T-helper 1 cell treated with Interleukin-12 subunit alpha and Interleukin-12 subunit beta and Interleukin-4 antibody, amounts not matched to agents 30 μg/mL and 1 μg/mL, for 36 hours (primary cell): ENCODE measurements at regions not wholly inside any gene's neighbourhood (a gene's known extent, or its start where the extent isn't known, plus 50 kb on each side); places are given as distances from the start of the nearest gene placed in this dataset.
"Not testable (repeated sequence)": the region's sequence is repeated elsewhere in the genome, so short reads cannot be mapped to it uniquely, and the experiment has no call there.

ENCODE experiments used
- H3K27ac Mint-ChIP-seq: one replicate; pipeline ENCODE4 v1.8.0; 2021; ENCODE audit warnings: mild to moderate bottlenecking, mixed read lengths
- H3K27me3 Mint-ChIP-seq: one replicate; pipeline ENCODE4 v1.8.0; 2021; ENCODE audit warnings: low read depth, mixed read lengths
- H3K36me3 Mint-ChIP-seq: one replicate; pipeline ENCODE4 v1.8.0; 2021; ENCODE audit warnings: low read depth, mixed read lengths
- H3K4me1 Mint-ChIP-seq: one replicate; pipeline ENCODE4 v1.8.0; 2021; ENCODE audit warnings: low read depth, mixed read lengths
- H3K4me3 Mint-ChIP-seq: one replicate; pipeline ENCODE4 v1.8.0; 2021; ENCODE audit warnings: mild to moderate bottlenecking, moderate library complexity, mixed read lengths
- H3K9me3 Mint-ChIP-seq: one replicate; pipeline ENCODE4 v1.8.0; 2021; ENCODE audit warnings: mixed read lengths

GRCh38 chr5:158499892-158500418, 599.8 kb downstream of the EBF1 start:
- Mint-ChIP-seq H3K9me3 (peaks cover 5% of the 10 kb centered on the region), H3K27ac (no peak overlapping the region)

GRCh38 chr5:158499075-158499891, 600.4 kb downstream of the EBF1 start:
- H3K9me3 Mint-ChIP-seq: peaks cover 6% of the 10 kb centered on the region
- H3K4me1 Mint-ChIP-seq: no peaks in the 10 kb centered on the region
- H3K27ac Mint-ChIP-seq: no peak overlapping the region
- H3K36me3 Mint-ChIP-seq: no peaks in the 10 kb centered on the region
- H3K4me3 Mint-ChIP-seq: no peak overlapping the region
- no peaks in the 10 kb centered on the region for H3K27me3 Mint-ChIP-seq

More at GRCh38 chr5:158499892-158500418, 599.8 kb downstream of the EBF1 start:
- Mint-ChIP-seq H3K4me1 (no peaks in the 10 kb centered on the region), H3K36me3 (no peaks in the 10 kb centered on the region), H3K4me3 (no peak overlapping the region), H3K27me3 (no peaks in the 10 kb centered on the region)

- Mint-ChIP-seq H3K9me3 (peaks cover 7% of the 10 kb centered on the region), H3K27ac (no peak overlapping the region), H3K4me1 (no peaks in the 10 kb centered on the region), H3K27me3 (no peaks in the 10 kb centered on the region), H3K36me3 (no peaks in the 10 kb centered on the region), H3K4me3 (no peak overlapping the region)
Measured at GRCh38 chr5:158496624-158497023, 603.1 kb downstream of the EBF1 start.

GRCh38 chr5:158494541-158494940, 605.2 kb downstream of the EBF1 start:
- peaks cover 4% of the 10 kb centered on the region for H3K9me3 Mint-ChIP-seq
- H3K27ac Mint-ChIP-seq: no peak overlapping the region
- H3K4me1 Mint-ChIP-seq: no peaks in the 10 kb centered on the region
- H3K27me3 Mint-ChIP-seq: no peaks in the 10 kb centered on the region
- no peak overlapping the region for H3K4me3 Mint-ChIP-seq
- no peaks in the 10 kb centered on the region for H3K36me3 Mint-ChIP-seq

- H3K36me3 Mint-ChIP-seq, H3K4me3 Mint-ChIP-seq, H3K4me1 Mint-ChIP-seq, H3K27me3 Mint-ChIP-seq, H3K9me3 Mint-ChIP-seq, H3K27ac Mint-ChIP-seq: not testable (repeated sequence)
Measured at GRCh38 chr5:158494044-158494443, 605.7 kb downstream of the EBF1 start.

GRCh38 chr5:158492841-158493242, 606.9 kb downstream of the EBF1 start:
- no peaks in the 10 kb centered on the region for H3K4me1 Mint-ChIP-seq
- no peaks in the 10 kb centered on the region for H3K27me3 Mint-ChIP-seq
- H3K4me3 Mint-ChIP-seq: no peak overlapping the region
- H3K9me3 Mint-ChIP-seq: peaks cover 4% of the 10 kb centered on the region
- H3K36me3 Mint-ChIP-seq: no peaks in the 10 kb centered on the region
- H3K27ac Mint-ChIP-seq: no peak overlapping the region

- H3K4me1 Mint-ChIP-seq: no peaks in the 10 kb centered on the region
- peaks cover 4% of the 10 kb centered on the region for H3K9me3 Mint-ChIP-seq
- H3K36me3 Mint-ChIP-seq: no peaks in the 10 kb centered on the region
- H3K27me3 Mint-ChIP-seq: no peaks in the 10 kb centered on the region
- H3K4me3 Mint-ChIP-seq: no peak overlapping the region
- no peak overlapping the region for H3K27ac Mint-ChIP-seq
Measured at GRCh38 chr5:158492136-158492535, 607.6 kb downstream of the EBF1 start.

- no peaks in the 10 kb centered on the region for H3K36me3 Mint-ChIP-seq
- H3K4me1 Mint-ChIP-seq: no peaks in the 10 kb centered on the region
- no peak overlapping the region for H3K27ac Mint-ChIP-seq
- no peaks in the 10 kb centered on the region for H3K9me3 Mint-ChIP-seq
- H3K27me3 Mint-ChIP-seq: no peaks in the 10 kb centered on the region
- H3K4me3 Mint-ChIP-seq: no peak overlapping the region
Measured at GRCh38 chr5:158487664-158488063, 612.1 kb downstream of the EBF1 start.

GRCh38 chr5:158487156-158487555, 612.6 kb downstream of the EBF1 start:
- no peaks in the 10 kb centered on the region for H3K4me1 Mint-ChIP-seq
- no peaks in the 10 kb centered on the region for H3K36me3 Mint-ChIP-seq
- no peak overlapping the region for H3K27ac Mint-ChIP-seq
- no peaks in the 10 kb centered on the region for H3K9me3 Mint-ChIP-seq
- H3K4me3 Mint-ChIP-seq: no peak overlapping the region
- no peaks in the 10 kb centered on the region for H3K27me3 Mint-ChIP-seq

GRCh38 chr5:158486566-158486965, 613.1 kb downstream of the EBF1 start:
- Mint-ChIP-seq H3K27ac (no peak overlapping the region), H3K36me3 (no peaks in the 10 kb centered on the region), H3K9me3 (no peaks in the 10 kb centered on the region), H3K27me3 (no peaks in the 10 kb centered on the region), H3K4me1 (no peaks in the 10 kb centered on the region), H3K4me3 (no peak overlapping the region)

GRCh38 chr5:158485604-158486081, 614.1 kb downstream of the EBF1 start:
- Mint-ChIP-seq H3K4me3 (no peak overlapping the region), H3K36me3 (no peaks in the 10 kb centered on the region), H3K27ac (no peak overlapping the region), H3K27me3 (no peaks in the 10 kb centered on the region), H3K4me1 (no peaks in the 10 kb centered on the region), H3K9me3 (no peaks in the 10 kb centered on the region)

GRCh38 chr5:158485047-158485446, 614.7 kb downstream of the EBF1 start:
- no peaks in the 10 kb centered on the region for H3K9me3 Mint-ChIP-seq
- H3K36me3 Mint-ChIP-seq: no peaks in the 10 kb centered on the region
- no peaks in the 10 kb centered on the region for H3K4me1 Mint-ChIP-seq
- no peaks in the 10 kb centered on the region for H3K27me3 Mint-ChIP-seq
- no peak overlapping the region for H3K4me3 Mint-ChIP-seq
- no peak overlapping the region for H3K27ac Mint-ChIP-seq

- Mint-ChIP-seq H3K27ac (no peak overlapping the region), H3K4me1 (no peaks in the 10 kb centered on the region), H3K36me3 (no peaks in the 10 kb centered on the region), H3K27me3 (no peaks in the 10 kb centered on the region), H3K4me3 (no peak overlapping the region), H3K9me3 (no peaks in the 10 kb centered on the region)
Measured at GRCh38 chr5:158484150-158484549, 615.6 kb downstream of the EBF1 start.

GRCh38 chr5:158483281-158483860, 616.3 kb downstream of the EBF1 start:
- no peaks in the 10 kb centered on the region for H3K4me1 Mint-ChIP-seq
- H3K4me3 Mint-ChIP-seq: no peak overlapping the region
- no peaks in the 10 kb centered on the region for H3K9me3 Mint-ChIP-seq
- H3K27ac Mint-ChIP-seq: no peak overlapping the region
- no peaks in the 10 kb centered on the region for H3K36me3 Mint-ChIP-seq
- no peaks in the 10 kb centered on the region for H3K27me3 Mint-ChIP-seq

- no peak overlapping the region for H3K27ac Mint-ChIP-seq
- no peaks in the 10 kb centered on the region for H3K36me3 Mint-ChIP-seq
- H3K4me3 Mint-ChIP-seq: no peak overlapping the region
- no peaks in the 10 kb centered on the region for H3K9me3 Mint-ChIP-seq
- no peaks in the 10 kb centered on the region for H3K4me1 Mint-ChIP-seq
- no peaks in the 10 kb centered on the region for H3K27me3 Mint-ChIP-seq
Measured at GRCh38 chr5:158482125-158482524, 617.6 kb downstream of the EBF1 start.
